GM19397 (cell line): ENCODE measurements at regions not wholly inside any gene's neighbourhood (a gene's known extent, or its start where the extent isn't known, plus 50 kb on each side); places are given as distances from the start of the nearest gene placed in this dataset.
A peak's percentile ranks its signal among the peaks of the same experiment; 100 is the strongest.
"Not testable (repeated sequence)": the region's sequence is repeated elsewhere in the genome, so short reads cannot be mapped to it uniquely, and the experiment has no call there.

Source experiments
- ATAC-seq: cut with Tn5 transposase; IDR thresholded peaks from one replicate; pipeline ENCODE4 v1.9.1; 2021; ENCODE audit warnings: mild to moderate bottlenecking, moderate library complexity; ENCODE audit not compliant: unreplicated experiment

DNA sequence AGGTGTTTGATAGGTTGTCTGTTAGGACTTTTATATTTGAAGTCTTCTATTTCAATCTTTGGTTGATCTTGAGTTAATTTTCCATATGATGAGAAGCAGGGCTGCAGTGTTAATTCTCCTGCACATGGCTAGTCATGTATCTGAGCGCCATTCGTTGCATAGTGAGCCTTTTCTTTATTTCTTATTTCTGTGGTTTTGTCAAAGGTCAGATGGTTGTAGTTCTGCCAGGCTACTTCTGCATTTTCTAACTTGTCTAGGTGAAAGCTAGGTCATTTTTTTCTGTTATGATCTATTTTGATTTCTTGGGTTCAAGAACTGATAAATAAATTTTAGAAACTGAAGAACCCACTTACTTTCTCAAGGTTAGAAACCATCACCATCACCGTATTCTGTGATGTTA lies 56.7 kb downstream of the CCDC74A start:
- no peak for ATAC-seq

DNA sequence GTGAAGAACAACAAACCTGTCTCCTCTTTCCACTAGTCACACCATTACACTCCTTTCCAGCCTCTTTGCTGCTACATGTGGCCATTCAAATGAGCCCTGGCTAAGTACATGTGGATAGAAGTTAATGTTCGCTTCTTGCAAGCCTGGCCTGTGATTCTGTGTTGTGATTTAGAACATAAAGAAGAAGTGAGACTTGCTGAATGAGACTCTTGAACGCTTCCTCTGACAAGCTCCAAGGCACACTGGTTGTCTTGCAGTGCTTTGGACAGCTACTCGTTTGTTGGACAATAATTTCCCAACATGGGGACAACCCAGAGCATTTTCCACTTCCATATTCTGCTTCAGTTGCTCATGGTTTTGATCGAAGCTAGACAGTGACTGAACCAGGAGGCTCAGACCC lies 57.3 kb downstream of the CCDC74A start:
- peak; percentile 38 for ATAC-seq

DNA sequence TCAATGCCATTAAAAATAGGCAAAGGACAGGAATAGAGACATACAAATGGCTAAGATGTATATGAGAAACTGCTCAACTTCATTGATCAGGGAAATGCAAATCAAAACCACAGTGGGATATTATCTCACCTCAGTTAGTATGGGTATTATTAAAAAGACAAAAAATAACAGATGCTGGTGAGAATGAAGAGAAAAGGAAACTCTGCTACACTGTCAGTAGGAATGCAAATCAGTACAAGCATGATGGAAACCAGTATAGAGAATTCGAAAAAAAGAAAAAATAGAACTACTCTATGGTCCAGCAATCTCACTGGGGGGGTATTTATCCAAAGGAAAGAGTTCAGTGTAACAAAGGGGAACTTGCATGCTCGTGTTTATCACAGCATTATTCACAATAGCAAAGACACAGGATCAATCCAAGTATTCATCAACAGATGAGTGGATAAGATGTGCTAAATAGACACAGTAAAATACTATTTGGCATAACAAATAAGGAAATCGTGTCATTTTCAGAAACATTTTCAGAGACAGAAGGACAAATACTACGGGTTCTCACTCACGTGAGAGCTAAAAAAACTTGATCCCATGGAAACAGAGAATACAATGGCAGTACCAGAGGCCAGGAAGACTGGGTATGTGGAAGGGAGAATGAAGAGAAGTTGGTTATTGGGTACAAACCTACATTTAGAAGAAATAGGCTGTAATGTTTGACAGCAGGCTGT lies 60.6 kb downstream of the CCDC74A start:
- ATAC-seq = peak; percentile 72

DNA sequence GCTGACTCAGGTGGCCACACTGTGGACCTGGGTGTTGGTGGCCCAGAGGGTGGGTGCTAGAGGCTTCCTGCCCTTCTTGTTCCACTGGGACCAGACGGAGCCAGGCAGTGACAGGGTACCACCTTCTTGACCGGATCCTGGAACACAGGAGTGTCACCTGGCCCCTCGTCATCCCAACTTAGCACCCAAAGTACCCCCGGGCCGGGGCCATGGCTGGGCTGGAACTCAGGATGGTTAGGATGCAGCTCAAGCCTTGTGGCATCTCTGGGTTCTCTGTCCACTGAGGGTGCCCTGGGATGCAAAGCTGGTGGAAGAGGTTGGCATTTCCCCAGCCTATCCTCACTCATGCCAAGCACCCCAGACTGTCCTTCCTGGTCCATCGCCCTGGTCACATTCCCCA lies 61.4 kb downstream of the CCDC74A start:
- not testable (repeated sequence) for ATAC-seq

DNA sequence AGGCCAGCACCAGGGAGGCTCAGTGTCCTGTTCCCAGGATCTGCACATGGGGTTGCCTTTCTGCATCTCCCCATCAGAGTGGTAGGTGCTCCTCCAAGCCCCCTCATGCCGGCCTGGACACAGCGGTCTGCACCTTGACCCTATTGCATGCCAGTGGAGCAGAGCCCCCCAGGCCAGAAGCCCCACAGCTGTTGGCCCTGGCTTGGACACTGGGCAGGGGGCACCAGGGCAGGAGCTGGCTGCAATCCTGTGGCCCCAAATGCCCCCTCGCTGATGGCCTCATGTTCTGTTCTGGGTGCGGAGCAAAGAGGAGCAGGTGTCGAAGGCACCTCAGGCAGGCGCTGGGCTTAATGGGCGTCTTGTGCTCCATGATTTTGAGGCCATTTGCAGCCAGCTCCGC lies 62.7 kb downstream of the CCDC74A start:
- ATAC-seq = no peak

DNA sequence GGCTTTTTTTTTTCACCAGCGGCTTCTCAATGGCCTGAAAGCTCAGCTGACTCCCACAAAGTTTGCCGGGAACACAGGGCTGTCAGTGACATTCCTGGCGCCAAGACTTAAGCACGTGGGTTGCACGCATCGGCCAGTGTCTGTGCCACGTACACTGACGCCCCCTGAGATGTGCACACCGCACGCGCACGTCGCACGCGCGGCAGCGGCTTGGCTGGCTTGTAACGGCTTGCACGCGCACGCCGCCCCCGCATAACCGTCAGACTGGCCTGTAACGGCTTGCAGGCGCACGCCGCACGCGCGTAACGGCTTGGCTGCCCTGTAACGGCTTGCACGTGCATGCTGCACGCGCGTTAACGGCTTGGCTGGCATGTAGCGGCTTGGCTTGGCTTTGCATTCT lies 63.2 kb downstream of the CCDC74A start:
- no peak for ATAC-seq

DNA sequence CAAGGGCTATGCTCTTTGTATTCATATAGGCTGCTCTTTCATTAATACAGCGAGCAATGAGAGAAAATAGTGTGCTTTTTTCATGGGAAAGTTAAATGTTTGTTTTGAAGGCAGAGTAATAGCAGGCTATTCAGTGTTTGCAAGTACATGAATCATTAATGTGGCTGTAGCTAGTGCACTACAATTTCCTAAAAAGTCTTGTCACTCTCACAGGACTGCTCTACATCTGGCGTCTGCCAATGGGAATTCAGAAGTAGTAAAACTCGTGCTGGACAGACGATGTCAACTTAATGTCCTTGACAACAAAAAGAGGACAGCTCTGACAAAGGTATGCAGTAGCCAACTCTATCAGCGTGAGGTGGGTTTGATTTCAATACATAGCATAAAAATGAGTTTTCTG lies 68.9 kb downstream of the CCDC74A start:
- ATAC-seq = not testable (repeated sequence)

DNA sequence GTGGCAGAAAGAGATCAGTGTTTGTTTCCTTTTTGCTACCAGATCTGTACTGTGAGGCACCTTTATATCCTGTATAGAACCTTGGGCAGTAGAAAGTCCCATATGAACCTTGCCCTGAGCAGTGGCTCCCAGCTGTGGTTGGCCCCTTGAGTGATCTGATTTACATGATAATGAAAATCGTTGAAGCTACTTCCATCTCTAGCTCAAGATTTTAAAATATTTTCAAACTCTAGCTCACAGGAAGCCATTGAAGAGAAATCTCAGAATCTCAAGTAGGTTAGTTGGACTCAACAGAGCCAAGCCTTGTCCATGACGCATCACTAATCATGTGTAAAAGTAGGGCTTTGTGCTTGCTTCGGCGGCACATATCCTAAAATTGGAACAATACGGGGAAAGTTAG lies 74.8 kb downstream of the CCDC74A start:
- not testable (repeated sequence) for ATAC-seq

DNA sequence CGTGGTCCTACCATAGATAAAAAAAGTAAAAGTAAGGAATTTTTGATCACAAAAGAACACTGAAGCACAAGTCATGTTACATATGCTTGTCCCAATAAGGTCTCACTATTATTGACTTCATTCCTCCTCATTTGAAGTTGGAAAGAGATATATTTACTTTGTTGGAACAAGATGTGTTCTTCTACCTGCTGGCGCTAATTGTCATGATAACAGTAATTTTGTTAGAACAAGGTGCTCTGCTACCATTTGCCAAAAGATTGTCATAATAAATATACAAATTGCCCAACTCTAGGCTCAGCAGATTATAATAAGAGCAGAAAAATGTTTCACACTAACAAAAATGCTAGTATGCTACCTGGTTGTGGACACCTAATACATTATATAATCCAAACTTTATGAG lies 77.0 kb downstream of the CCDC74A start:
- not testable (repeated sequence) for ATAC-seq

DNA sequence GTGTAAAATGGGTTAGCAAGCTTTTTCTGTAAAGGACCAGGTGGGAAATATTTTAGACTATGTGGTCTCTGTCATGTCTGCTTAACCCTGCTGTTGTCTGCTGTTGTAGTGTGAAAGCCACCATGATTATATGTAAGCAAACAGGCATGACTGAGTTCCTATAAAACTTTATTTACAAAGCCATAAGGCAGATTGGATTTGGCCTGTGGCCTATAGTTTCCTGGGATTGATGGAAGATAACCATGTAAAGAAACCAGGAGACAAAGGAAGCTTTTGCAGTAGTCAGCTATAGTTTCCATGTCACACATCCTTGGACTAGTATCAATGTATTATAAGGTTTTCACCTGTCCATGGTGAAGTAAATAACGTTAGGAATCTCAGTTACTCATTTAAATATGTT lies 78.7 kb downstream of the CCDC74A start:
- ATAC-seq = not testable (repeated sequence)

DNA sequence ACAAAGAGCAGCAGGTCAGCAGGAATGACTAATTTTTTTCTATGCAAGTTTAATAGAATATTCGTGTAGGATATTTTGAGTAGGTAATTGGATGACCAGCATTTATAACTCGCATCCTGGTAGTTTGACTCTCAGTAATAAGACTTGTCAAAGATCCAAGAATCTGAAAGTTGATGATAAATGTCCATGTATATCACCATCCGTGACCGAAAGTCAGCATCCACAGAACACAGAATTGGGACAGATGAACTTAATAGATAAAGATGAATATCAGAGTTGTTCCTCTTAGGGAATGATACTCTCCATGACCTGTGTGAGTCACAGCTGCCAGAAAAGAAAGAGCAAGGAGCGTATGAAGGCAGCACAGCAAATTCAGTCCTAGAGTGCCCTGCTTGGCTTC lies 79.4 kb downstream of the CCDC74A start:
- ATAC-seq = not testable (repeated sequence)

DNA sequence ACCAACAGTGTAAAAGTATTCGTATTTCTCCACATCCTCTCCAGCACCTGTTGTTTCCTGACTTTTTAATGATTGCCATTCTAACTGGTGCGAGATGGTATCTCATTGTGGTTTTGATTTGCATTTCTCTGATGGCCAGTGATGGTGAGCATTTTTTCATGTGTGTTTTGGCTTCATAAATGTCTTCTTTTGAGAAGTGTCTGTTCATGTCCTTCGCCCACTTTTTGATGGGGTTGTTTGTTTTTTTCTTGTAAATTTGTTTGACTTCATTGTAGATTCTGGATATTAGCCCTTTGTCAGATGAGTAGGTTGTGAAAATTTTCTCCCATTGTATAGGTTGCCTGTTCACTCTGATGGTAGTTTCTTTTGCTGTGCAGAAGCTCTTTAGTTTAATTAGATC lies 86.9 kb downstream of the CCDC74A start:
- ATAC-seq = not testable (repeated sequence)

DNA sequence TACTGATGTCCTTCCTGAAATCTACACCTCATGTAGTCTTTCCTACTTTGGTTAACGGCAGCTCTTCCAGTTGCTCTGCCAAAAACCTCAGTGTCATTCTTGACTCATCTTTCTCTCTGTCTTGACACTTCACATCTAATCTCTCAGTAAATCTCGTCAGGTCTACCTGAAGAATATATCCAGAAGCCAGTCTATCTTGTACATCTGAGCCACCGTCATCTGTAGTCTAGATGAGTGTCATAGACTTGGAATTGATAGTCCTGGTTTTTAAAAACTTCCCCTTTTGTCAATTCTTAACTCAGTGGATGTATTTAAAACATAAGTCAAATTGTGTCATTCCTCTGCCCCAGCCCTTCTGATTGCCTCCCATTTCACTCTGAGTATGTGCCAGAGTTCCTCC lies 90.6 kb downstream of the CCDC74A start:
- ATAC-seq = not testable (repeated sequence)

DNA sequence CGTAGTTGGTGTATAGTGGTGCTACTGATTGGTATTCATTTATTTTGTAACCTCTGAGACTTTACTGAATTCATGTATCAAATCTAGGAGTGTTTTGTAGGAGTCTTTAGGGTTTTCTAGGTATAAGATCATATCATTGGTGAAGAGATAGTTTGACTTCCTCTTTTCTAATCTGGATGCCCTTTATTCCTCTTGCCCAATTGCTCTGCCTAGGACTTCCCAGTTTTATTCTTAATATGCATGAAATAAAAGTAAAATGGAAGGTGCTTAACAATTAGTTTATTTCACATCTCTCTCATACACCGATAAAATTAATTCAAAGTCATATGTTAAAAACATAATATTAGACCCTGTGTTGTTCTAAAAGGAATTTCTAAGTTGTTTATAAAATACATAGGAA lies 95.2 kb downstream of the CCDC74A start:
- not testable (repeated sequence) for ATAC-seq

DNA sequence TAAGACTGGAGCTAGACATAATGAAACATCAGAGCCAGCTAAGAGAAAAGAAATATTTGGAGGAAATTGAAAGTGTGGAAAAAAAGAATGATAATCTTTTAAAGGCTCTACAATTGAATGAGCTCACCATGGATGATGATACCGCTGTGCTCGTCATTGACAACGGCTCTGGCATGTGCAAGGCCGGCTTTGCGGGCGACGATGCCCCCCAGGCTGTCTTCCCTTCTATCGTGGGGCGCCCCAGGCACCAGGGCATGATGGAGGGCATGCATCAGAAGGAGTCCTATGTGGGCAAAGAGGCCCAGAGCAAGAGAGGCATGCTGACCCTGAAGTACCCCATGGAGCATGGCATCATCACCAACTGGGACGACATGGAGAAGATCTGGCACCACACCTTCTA lies 98.3 kb downstream of the CCDC74A start:
- not testable (repeated sequence) for ATAC-seq

DNA sequence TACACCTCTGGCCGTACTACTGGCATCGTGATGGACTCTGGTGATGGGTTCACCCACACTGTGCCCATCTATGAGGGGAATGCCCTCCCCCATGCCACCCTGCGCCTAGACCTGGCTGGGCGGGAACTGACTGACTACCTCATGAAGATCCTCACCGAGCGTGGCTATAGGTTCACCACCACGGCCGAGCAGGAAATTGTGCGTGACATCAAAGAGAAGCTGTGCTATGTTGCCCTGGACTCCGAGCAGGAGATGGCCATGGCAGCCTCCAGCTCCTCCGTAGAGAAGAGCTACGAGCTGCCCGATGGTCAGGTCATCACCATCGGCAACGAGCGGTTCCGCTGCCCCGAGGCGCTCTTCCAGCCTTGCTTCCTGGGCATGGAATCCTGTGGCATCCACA lies 98.9 kb downstream of the CCDC74A start:
- not testable (repeated sequence) for ATAC-seq

DNA sequence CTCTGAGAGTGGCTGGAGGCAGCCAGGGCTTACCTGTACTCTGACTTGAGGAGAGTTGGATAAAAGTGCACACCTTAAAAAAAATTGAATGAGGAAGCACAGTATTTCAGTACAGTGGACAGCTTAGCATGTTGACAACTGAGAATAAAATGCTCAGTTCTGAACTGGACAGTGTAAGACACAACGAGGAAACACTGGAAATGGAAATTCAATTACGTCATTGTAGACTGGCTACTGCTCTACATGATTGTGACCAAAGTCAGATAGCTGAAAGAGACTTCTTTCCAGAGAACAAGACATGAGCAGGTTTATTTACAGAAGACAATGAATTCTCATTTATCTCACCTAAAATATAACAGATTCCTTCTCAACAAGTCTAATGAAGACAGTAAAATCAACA lies 100.1 kb downstream of the CCDC74A start:
- not testable (repeated sequence) for ATAC-seq

DNA sequence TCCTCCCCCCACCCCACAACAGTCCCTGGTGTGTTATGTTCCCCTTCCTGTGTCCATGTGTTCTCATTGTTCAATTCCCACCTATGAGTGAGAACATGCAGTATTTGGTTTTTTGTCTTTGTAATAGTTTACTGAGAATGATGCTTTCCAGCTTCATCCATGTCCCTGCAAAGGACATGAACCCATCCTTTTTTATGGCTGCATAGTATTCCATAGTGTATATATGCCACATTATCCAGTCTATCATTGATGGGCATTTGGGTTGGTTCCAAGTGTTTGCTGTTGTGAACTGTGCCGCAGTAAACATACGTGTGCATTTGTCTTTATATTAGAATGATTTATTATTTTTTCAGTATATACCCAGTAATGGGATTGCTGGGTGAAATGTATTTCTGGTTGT lies 104.0 kb downstream of the CCDC74A start:
- not testable (repeated sequence) for ATAC-seq

DNA sequence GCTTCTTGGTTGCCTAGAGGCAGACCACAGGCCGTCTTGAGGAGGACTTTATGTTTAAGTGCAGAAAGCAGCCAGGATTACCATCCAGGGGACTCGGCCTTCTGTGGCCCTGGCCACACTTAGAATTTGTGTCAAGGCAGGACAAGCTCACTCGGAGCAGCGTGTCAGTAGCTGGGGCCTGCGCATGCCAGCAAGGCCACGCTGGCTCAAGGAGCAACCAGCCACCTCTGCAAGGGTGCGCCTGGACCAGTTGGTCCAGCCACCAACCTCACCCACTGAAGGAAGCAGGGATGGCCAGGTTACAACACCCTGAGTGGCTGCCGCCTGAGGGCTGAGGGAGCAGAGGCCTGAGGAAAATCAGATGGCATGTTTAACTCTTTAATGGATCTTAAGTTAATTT lies 105.7 kb downstream of the CCDC74A start:
- not testable (repeated sequence) for ATAC-seq

DNA sequence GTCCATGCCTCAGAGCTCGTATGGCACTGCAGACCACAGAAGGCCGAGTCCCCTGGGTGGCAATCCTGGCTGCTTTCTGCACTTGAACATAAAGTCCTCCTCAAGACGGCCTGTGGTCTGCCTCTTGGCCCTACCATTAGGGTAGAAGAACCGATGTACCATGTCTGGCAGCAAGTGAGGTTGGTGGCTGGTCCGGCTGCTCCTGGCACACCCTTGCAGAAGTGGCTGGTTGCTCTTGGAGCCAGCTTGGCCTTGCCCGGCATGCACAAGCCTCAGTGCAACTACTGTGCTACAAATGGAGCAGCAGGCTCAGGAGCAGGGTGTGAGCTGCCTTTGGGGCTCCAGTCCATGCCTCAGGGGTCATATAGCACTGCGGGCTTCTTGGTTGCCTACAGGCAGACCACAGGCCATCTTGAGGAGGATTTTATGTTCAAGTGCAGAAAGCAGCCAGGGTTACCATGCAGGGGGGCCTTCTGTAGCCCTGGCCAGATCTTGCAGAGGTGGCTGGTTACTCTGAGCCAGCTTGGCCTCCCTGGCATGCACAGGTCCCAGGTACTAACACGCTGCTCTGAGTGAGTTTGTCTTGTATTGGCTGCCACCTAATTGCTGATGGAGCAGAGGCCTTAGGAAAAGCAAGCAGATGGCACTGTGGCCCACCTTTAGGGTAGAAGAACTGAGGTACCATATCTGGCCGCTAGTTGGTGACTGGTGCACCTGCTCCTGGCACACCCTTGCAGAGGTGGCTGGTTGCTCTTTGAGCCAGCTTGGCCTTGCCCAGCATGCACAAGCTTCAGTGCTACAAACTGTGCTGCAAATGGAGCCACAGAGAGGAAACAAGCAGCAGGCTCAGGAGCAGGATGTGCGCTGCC lies 106.4 kb downstream of the CCDC74A start:
- ATAC-seq = not testable (repeated sequence)

DNA sequence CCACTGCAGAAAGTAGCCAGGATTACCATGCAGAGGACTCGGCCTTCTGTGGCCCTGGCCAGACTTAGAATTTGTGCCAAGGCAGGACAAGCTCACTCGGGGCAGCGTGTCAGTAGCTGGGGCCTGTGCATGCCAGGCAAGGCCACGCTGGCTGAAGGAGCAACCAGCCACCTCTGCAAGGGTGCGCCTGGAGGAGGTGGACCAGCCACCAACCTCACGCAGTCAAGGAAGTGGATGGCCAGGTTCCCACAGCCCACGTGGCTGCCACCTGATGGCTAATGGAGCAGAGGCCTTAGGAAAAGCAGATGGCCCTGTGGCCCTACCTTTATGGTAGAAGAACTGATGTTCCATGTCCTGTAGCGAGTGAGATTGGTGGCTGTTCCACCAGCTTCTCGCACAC lies 107.9 kb downstream of the CCDC74A start:
- no peak for ATAC-seq

DNA sequence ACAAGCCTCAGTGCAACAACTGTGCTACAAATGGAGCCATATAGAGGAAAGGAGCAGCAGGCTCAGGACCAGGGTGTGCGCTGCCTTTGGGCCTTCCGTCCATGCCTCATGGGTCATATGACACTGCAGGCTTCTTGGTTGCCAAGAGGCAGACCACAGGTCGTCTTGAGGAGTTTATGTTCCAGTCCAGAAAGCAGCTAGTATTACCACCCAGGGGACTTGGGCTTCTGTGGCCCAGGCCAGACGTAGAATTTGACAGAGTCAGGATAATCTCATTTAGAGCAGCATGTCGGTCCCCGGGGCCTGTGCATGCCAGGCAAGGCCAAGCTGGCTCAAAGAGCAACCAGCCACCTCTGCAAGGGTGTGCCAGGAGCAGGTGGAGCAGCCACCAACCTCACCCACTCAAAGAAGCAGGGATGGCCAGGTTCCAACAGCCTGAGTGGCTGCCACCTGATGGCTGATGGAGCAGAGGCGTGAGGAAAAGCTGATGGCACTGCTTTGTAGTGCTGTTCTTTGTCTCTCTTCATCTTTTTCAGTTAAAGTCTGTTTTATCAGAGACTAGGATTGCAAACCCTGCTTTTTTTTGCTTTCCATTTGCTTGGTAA lies 109.1 kb downstream of the CCDC74A start:
- ATAC-seq = not testable (repeated sequence)
